ENCODE measurements at regions not wholly inside any gene's neighbourhood (a gene's known extent, or its start where the extent isn't known, plus 50 kb on each side); places are given as distances from the start of the nearest gene placed in this dataset.

- no TSS peak for BruUV-seq (replicated peaks)
- H3K9me3 Mint-ChIP-seq (ENCODE audit: unreplicated experiment): no peaks in the 10 kb centered on the region
- Histone ChIP-seq H3K27me3 (replicated peaks; ENCODE audit: control insufficient read depth, insufficient read depth, low read length) (no peaks in the 10 kb centered on the region), H3K4me1 (peaks cover 22% of the 10 kb centered on the region), H3K36me3 (ENCODE audit: control insufficient read depth, insufficient read depth, low read length) (no peaks in the 10 kb centered on the region), H3K4me3 (ENCODE audit: low read depth, low read length) (no peak overlapping the region), H3K9me3 (no peaks in the 10 kb centered on the region)
- POLR2A ChIA-PET: interaction anchor here (0.6 kb wide), 1 partner anchor 322 kb away, joined by 3 read pairs; no protein-coding TSS in a partner anchor
- H3K27me3 Mint-ChIP-seq (ENCODE audit: insufficient read depth, unreplicated experiment): peaks cover 12% of the 10 kb centered on the region
- no peak overlapping the region for H3K4me3 Mint-ChIP-seq (ENCODE audit: unreplicated experiment)
- CTCF ChIA-PET: no interaction called here
- peaks cover 8% of the 10 kb centered on the region for H3K4me1 Mint-ChIP-seq (ENCODE audit: low read depth, unreplicated experiment)
- intact Hi-C loops (cut with micrococcal nuclease; ENCODE audit: unreplicated experiment): loop anchor here (10.0 kb wide), 1 partner anchor 320 kb away; the partner anchor contains the start of gene MSH6
- H3K27ac Mint-ChIP-seq (ENCODE audit: unreplicated experiment): no peak overlapping the region
- H3K36me3 Mint-ChIP-seq (ENCODE audit: insufficient read depth, unreplicated experiment): no peaks in the 10 kb centered on the region
- TF ChIP-seq CTCF (IDR thresholded peaks at IDR 0.05; ENCODE audit: insufficient read depth in 1 of 2, low read depth in 1 of 2, low read length in 1 of 2, severe bottlenecking in 1 of 2, unreplicated experiment in 1 of 2): no peak
- DNase-seq: no peak
Measured at GRCh38 chr2:48104418-48104817, 198.1 kb upstream of the FBXO11 start.

GRCh38 chr2:48105848-48106247, 199.6 kb upstream of the FBXO11 start:
- Mint-ChIP-seq H3K36me3 (ENCODE audit: insufficient read depth, unreplicated experiment) (no peaks in the 10 kb centered on the region), H3K4me3 (ENCODE audit: unreplicated experiment) (peak overlapping the region; percentile 49), H3K27me3 (ENCODE audit: insufficient read depth, unreplicated experiment) (peaks cover 4% of the 10 kb centered on the region), H3K9me3 (ENCODE audit: unreplicated experiment) (no peaks in the 10 kb centered on the region), H3K4me1 (ENCODE audit: low read depth, unreplicated experiment) (peaks cover 8% of the 10 kb centered on the region), H3K27ac (ENCODE audit: unreplicated experiment) (peak overlapping the region; percentile 53)
- intact Hi-C loops (cut with micrococcal nuclease; ENCODE audit: unreplicated experiment): loop anchor here (1.0 to 10.0 kb wide), 5 partner anchors 200 to 585 kb away; partner anchors contain the start of genes FBXO11 and MSH6
- no peaks in the 10 kb centered on the region for H3K36me3 ChIP-seq (ENCODE audit: control insufficient read depth, insufficient read depth, low read length)
- no peak for DNase-seq
- CTCF ChIA-PET: no interaction called here
- TF ChIP-seq CTCF (IDR thresholded peaks at IDR 0.05; ENCODE audit: insufficient read depth in 1 of 2, low read depth in 1 of 2, low read length in 1 of 2, severe bottlenecking in 1 of 2, unreplicated experiment in 1 of 2): no peak
- H3K27me3 ChIP-seq (replicated peaks; ENCODE audit: control insufficient read depth, insufficient read depth, low read length): no peaks in the 10 kb centered on the region
- POLR2A ChIA-PET: no interaction called here
- H3K4me1 ChIP-seq: peaks cover 34% of the 10 kb centered on the region
- no peaks in the 10 kb centered on the region for H3K9me3 ChIP-seq
- BruUV-seq (replicated peaks): no TSS peak
- no peak overlapping the region for H3K4me3 ChIP-seq (ENCODE audit: low read depth, low read length)

GRCh38 chr2:48107326-48107925, 201.1 kb upstream of the FBXO11 start:
- Mint-ChIP-seq H3K27ac (ENCODE audit: unreplicated experiment) (no peak overlapping the region), H3K36me3 (ENCODE audit: insufficient read depth, unreplicated experiment) (no peaks in the 10 kb centered on the region), H3K4me3 (ENCODE audit: unreplicated experiment) (peak overlapping the region; percentile 49), H3K27me3 (ENCODE audit: insufficient read depth, unreplicated experiment) (peaks cover 2% of the 10 kb centered on the region), H3K4me1 (ENCODE audit: low read depth, unreplicated experiment) (peaks cover 8% of the 10 kb centered on the region), H3K9me3 (ENCODE audit: unreplicated experiment) (no peaks in the 10 kb centered on the region)
- no peaks in the 10 kb centered on the region for H3K27me3 ChIP-seq (replicated peaks; ENCODE audit: control insufficient read depth, insufficient read depth, low read length)
- POLR2A ChIA-PET: no interaction called here
- CTCF ChIA-PET: interaction anchor here (1.2 to 1.8 kb wide), 3 partner anchors 200 to 312 kb away, joined by 4 to 19 read pairs (median 5); no protein-coding TSS in a partner anchor
- H3K36me3 ChIP-seq (ENCODE audit: control insufficient read depth, insufficient read depth, low read length): no peaks in the 10 kb centered on the region
- H3K4me3 ChIP-seq (ENCODE audit: low read depth, low read length): no peak overlapping the region
- DNase-seq: peak; percentile 23 to 54
- peaks cover 42% of the 10 kb centered on the region for H3K4me1 ChIP-seq
- no peaks in the 10 kb centered on the region for H3K9me3 ChIP-seq
- no peak for TF ChIP-seq CTCF (IDR thresholded peaks at IDR 0.05; ENCODE audit: insufficient read depth in 1 of 2, low read depth in 1 of 2, low read length in 1 of 2, severe bottlenecking in 1 of 2, unreplicated experiment in 1 of 2)
- BruUV-seq (replicated peaks): no TSS peak
- intact Hi-C loops (cut with micrococcal nuclease; ENCODE audit: unreplicated experiment): loop anchor here (2.0 to 10.0 kb wide), 3 partner anchors 295 to 587 kb away; partner anchors contain the start of gene MSH6

Data from Caco-2 (cell line).